Endothelial cell of umbilical vein (primary cell): ENCODE measurements at regions not wholly inside any gene's neighbourhood (a gene's known extent, or its start where the extent isn't known, plus 50 kb on each side); places are given as distances from the start of the nearest gene placed in this dataset.

Source experiments
- BruUV-seq: library from RNA; stranded (reverse); fragments of 400-500 nt; replicated peaks from 2 replicates; lab custom pipeline; 2021; lab: Mats Ljungman, UMichigan
- CTCF ChIA-PET: fragments of 300-600, 350-600 bp; sonication (Branson Sonifier 250); formaldehyde crosslinking; loops from one replicate; lab custom pipeline; 2021; ENCODE audit warnings: antibody characterized with exemption, inconsistent platforms; lab: Charles Lee
- POLR2A ChIA-PET: fragments of 300-600, 350-600 bp; sonication (Branson Sonifier 250); formaldehyde crosslinking; loops from one replicate; lab custom pipeline; 2021; ENCODE audit warnings: antibody characterized with exemption, inconsistent platforms; lab: Charles Lee
- DNase-seq: peaks from one replicate; pipeline ENCODE4 v3.0.0-alpha.2; 2011; ENCODE audit warnings: low read depth, low spot score
- FAIRE-seq: peaks from 2 replicates; lab custom pipeline; 2011; peaks lifted over from hg19 to GRCh38; lab: Jason Lieb, UNC
- H2AFZ ChIP-seq: 2 replicates; pipeline ENCODE4 v1.6.0; 2012; ENCODE audit warnings: low read depth, low read length, control low read depth, inconsistent platforms
- H3K27ac ChIP-seq: 2 replicates; pipeline ENCODE4 v1.5.1; 2011; ENCODE audit warnings: low read depth, mild to moderate bottlenecking, control low read depth, low read length, moderate library complexity; ENCODE audit not compliant: insufficient read depth
- H3K27me3 ChIP-seq, 2 experiments: 2 replicates each; pipeline versions ENCODE4 v1.6.0 to v1.6.1; 2011; ENCODE audit warnings: low read length in 2 of 2, mixed read lengths in 1 of 2; ENCODE audit not compliant: control insufficient read depth in 2 of 2, insufficient read depth in 2 of 2
- H3K36me3 ChIP-seq, 2 experiments: 2 replicates in 1 of 2; 3 replicates in 1 of 2; pipeline ENCODE4 v1.5.1; 2011; ENCODE audit warnings: low read length in 2 of 2, mild to moderate bottlenecking in 1 of 2, moderate library complexity in 1 of 2; ENCODE audit not compliant: control insufficient read depth in 2 of 2, insufficient read depth in 2 of 2; ENCODE audit errors: extremely low read depth in 1 of 2
- H3K4me1 ChIP-seq: 3 replicates; pipeline ENCODE4 v1.5.1; 2011; ENCODE audit warnings: mild to moderate bottlenecking, low read length; ENCODE audit not compliant: control insufficient read depth, insufficient read depth; ENCODE audit errors: extremely low read depth
- H3K4me2 ChIP-seq: 2 replicates; pipeline ENCODE4 v1.6.1; 2011; ENCODE audit warnings: low read length, control low read depth, mixed read lengths; ENCODE audit not compliant: insufficient read depth
- H3K4me3 ChIP-seq, 3 experiments: fragments of 200-600 bp in 1 of 3; sonication (generic), shearing (Covaris generic) in 1 of 3; replicated peaks in 1 of 3; 2 replicates each; pipeline ENCODE4 v1.5.1; 2011 to 2016; ENCODE audit warnings: control low read depth in 3 of 3, low read length in 3 of 3, mild to moderate bottlenecking in 2 of 3, inconsistent platforms in 1 of 3, low read depth in 1 of 3, moderate library complexity in 1 of 3; ENCODE audit not compliant: insufficient read depth in 1 of 3
- H3K79me2 ChIP-seq: 2 replicates; pipeline ENCODE4 v1.6.0; 2012; ENCODE audit warnings: low read length, inconsistent platforms; ENCODE audit not compliant: control insufficient read depth, insufficient read depth
- H3K9ac ChIP-seq: replicated peaks from 2 replicates; pipeline ENCODE3; 2011; ENCODE audit warnings: low read length, control low read depth; ENCODE audit not compliant: insufficient read depth; ENCODE audit errors: extremely low read depth
- H3K9me1 ChIP-seq: replicated peaks from 3 replicates; pipeline ENCODE4 v1.6.0; 2011; ENCODE audit warnings: mild to moderate bottlenecking, low read length; ENCODE audit not compliant: control insufficient read depth, insufficient read depth; ENCODE audit errors: extremely low read depth
- H3K9me3 ChIP-seq: replicated peaks from 2 replicates; pipeline ENCODE4 v1.5.1; 2012; ENCODE audit warnings: low read length, inconsistent platforms; ENCODE audit not compliant: control insufficient read depth, insufficient read depth
- H4K20me1 ChIP-seq: replicated peaks from 2 replicates; pipeline ENCODE3; 2011; ENCODE audit warnings: mild to moderate bottlenecking, low read length; ENCODE audit not compliant: control insufficient read depth, insufficient read depth; ENCODE audit errors: extremely low read depth
- EZH2 ChIP-seq: IDR thresholded peaks from 2 replicates; pipeline ENCODE4 v1.6.1; 2012; ENCODE audit warnings: borderline replicate concordance, low read depth, mild to moderate bottlenecking, moderate library complexity, low read length, inconsistent platforms; ENCODE audit not compliant: severe bottlenecking
- FOS ChIP-seq: IDR thresholded peaks from 2 replicates; pipeline ENCODE4 v1.6.1; 2011; ENCODE audit warnings: mild to moderate bottlenecking, low read length, moderate library complexity, borderline replicate concordance; ENCODE audit not compliant: insufficient read depth
- GATA2 ChIP-seq: IDR thresholded peaks from 2 replicates; pipeline ENCODE4 v1.7.0; 2011; ENCODE audit warnings: low read depth, mild to moderate bottlenecking, moderate library complexity, mixed read lengths, low read length; ENCODE audit not compliant: insufficient read length, insufficient read depth
- JUN ChIP-seq: IDR thresholded peaks from 2 replicates; pipeline ENCODE4 v1.6.1; 2011; ENCODE audit warnings: borderline replicate concordance, low read depth; ENCODE audit not compliant: insufficient read length, insufficient read depth
- MYC ChIP-seq: IDR thresholded peaks from one replicate; pipeline ENCODE4 v1.6.1; 2011; ENCODE audit warnings: mild to moderate bottlenecking, low read depth, low read length
- POLR2A ChIP-seq: IDR thresholded peaks from 2 replicates; pipeline ENCODE4 v1.6.1; 2012; ENCODE audit warnings: low read depth, mild to moderate bottlenecking, control low read depth, low read length
- POLR2AphosphoS5 ChIP-seq: IDR thresholded peaks from 2 replicates; pipeline ENCODE4 v1.6.1; 2012; ENCODE audit warnings: low read depth, mild to moderate bottlenecking, control low read depth, low read length, moderate library complexity; ENCODE audit not compliant: insufficient read depth
- dilution Hi-C: fragments of 300-500 bp; cut with MboI; formaldehyde crosslinking; loops from one replicate; pipeline ENCODE4 v1.15.0; 2019; ENCODE audit warnings: low sequenced_read_pairs; ENCODE audit not compliant: extremely low pct_ligation_motif_present
- intact Hi-C: fragments of 100-400 bp; cut with micrococcal nuclease; formaldehyde crosslinking; loops from one replicate; pipeline ENCODE4 v1.10.0; 2022
- TF ChIP-seq, protein P1 (sequence below): IDR thresholded peaks from 2 replicates; pipeline ENCODE4 v1.6.1; 2011; ENCODE audit not compliant: insufficient read depth, insufficient read length
- TF ChIP-seq, protein P2 (sequence below), 2 donors: IDR thresholded peaks; 1 replicate in 1 of 2; 2 replicates in 1 of 2; pipeline ENCODE4 v1.5.1; 2011; ENCODE audit warnings: low read length in 2 of 2, mild to moderate bottlenecking in 2 of 2, moderate library complexity in 2 of 2, control low read depth in 1 of 2, inconsistent platforms in 1 of 2, low read depth in 1 of 2; ENCODE audit not compliant: insufficient read depth in 1 of 2; ENCODE audit errors: extremely low read depth in 1 of 2

GRCh38 chr7:46253520-46253919 is 332.4 kb upstream of the IGFBP3 start:
- Histone ChIP-seq H3K27ac (no peak overlapping the region), H3K27me3 (no peaks in the 10 kb centered on the region), H3K4me3 (no peak overlapping the region), H3K4me2 (no peak overlapping the region), H4K20me1 (no peaks in the 10 kb centered on the region), H3K9me3 (no peaks in the 10 kb centered on the region), H3K79me2 (no peaks in the 10 kb centered on the region), H3K9ac (no peak overlapping the region), H3K4me1 (no peaks in the 10 kb centered on the region), H2AFZ (no peak overlapping the region), H3K36me3 (no peaks in the 10 kb centered on the region), H3K9me1 (no peaks in the 10 kb centered on the region)
- ChIA-PET CTCF (no interaction called here), POLR2A (no interaction called here)
- intact Hi-C loops = no loop called here
- BruUV-seq = no TSS peak
- DNase-seq (no peak), FAIRE-seq (no peak)
- TF ChIP-seq POLR2AphosphoS5 = no peak
- no peak for TF ChIP-seq FOS
- no peak for TF ChIP-seq JUN
- TF ChIP-seq, protein P1, sequence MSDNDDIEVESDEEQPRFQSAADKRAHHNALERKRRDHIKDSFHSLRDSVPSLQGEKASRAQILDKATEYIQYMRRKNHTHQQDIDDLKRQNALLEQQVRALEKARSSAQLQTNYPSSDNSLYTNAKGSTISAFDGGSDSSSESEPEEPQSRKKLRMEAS = no peak
- TF ChIP-seq POLR2A = no peak
- no peak for TF ChIP-seq EZH2
- TF ChIP-seq GATA2 = no peak
- TF ChIP-seq, protein P2, sequence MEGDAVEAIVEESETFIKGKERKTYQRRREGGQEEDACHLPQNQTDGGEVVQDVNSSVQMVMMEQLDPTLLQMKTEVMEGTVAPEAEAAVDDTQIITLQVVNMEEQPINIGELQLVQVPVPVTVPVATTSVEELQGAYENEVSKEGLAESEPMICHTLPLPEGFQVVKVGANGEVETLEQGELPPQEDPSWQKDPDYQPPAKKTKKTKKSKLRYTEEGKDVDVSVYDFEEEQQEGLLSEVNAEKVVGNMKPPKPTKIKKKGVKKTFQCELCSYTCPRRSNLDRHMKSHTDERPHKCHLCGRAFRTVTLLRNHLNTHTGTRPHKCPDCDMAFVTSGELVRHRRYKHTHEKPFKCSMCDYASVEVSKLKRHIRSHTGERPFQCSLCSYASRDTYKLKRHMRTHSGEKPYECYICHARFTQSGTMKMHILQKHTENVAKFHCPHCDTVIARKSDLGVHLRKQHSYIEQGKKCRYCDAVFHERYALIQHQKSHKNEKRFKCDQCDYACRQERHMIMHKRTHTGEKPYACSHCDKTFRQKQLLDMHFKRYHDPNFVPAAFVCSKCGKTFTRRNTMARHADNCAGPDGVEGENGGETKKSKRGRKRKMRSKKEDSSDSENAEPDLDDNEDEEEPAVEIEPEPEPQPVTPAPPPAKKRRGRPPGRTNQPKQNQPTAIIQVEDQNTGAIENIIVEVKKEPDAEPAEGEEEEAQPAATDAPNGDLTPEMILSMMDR (IDR thresholded peaks at IDR 0.05; ENCODE audit: extremely low read depth in 1 of 2, insufficient read depth in 1 of 2, low read depth in 1 of 2, low read length in 2 of 2) = no peak
- TF ChIP-seq MYC = no peak
- dilution Hi-C loops = no loop called here
